Adrenal gland (tissue), 9 donors: ENCODE measurements at regions not wholly inside any gene's neighbourhood (a gene's known extent, or its start where the extent isn't known, plus 50 kb on each side); places are given as distances from the start of the nearest gene placed in this dataset.

Experiments
- DNase-seq, 7 donors: peaks; one replicate each; pipeline ENCODE4 v3.0.0-alpha.2; 2019 to 2020
- H3K27ac ChIP-seq, 5 donors: fragments of 200-600 bp; sonication (generic) in 4 of 5; 1 replicate in 3 of 5; 2 replicates in 2 of 5; pipeline versions ENCODE4 v1.5.1 to v1.8.0; 2016 to 2020; ENCODE audit warnings: mild to moderate bottlenecking in 1 of 5
- H3K27me3 ChIP-seq: fragments of 200-600 bp; 2 replicates; pipeline ENCODE4 v1.8.0; 2021
- H3K36me3 ChIP-seq, 2 donors: fragments of 200-600 bp; replicated peaks in 1 of 2; 1 replicate in 1 of 2; 2 replicates in 1 of 2; pipeline versions ENCODE4 v1.5.1 to v1.8.0; 2018 to 2022
- H3K4me1 ChIP-seq, 2 donors: fragments of 200-600 bp; replicated peaks in 1 of 2; 1 replicate in 1 of 2; 2 replicates in 1 of 2; pipeline versions ENCODE4 v1.5.1 to v1.8.0; 2018 to 2021
- H3K4me3 ChIP-seq, 4 donors: fragments of 200-600 bp; sonication (generic) in 3 of 4; one replicate each; pipeline ENCODE4 v1.5.1; 2016 to 2018
- H3K9me3 ChIP-seq, 3 donors: fragments of 200-600 bp; sonication (generic) in 1 of 3; replicated peaks in 1 of 3; 1 replicate in 2 of 3; 2 replicates in 1 of 3; pipeline versions ENCODE4 v1.5.1 to v1.8.0; 2016 to 2021
- CTCF ChIP-seq, 6 experiments: fragments of 450-650 bp in 4 of 6; fragments of 200-600 bp in 2 of 6; sonication (generic) in 1 of 6; IDR thresholded peaks; 1 replicate in 5 of 6; 2 replicates in 1 of 6; pipeline versions ENCODE4 v1.5.1 to v1.8.0; 2016 to 2021; ENCODE audit warnings: antibody characterized with exemption in 6 of 6, mild to moderate bottlenecking in 2 of 6, moderate library complexity in 1 of 6
- POLR2A ChIP-seq, 2 donors: fragments of 450-650 bp; IDR thresholded peaks; one replicate each; pipeline ENCODE4 v1.6.1; 2017; ENCODE audit warnings: antibody characterized with exemption in 2 of 2, mild to moderate bottlenecking in 2 of 2, moderate library complexity in 1 of 2
- WGBS, 4 donors: extraction: QIAGEN DNeasy Blood & Tissue Kit in 2 of 4; methylation state at CpG; one replicate each; pipeline versions ENCODE4 v1.1.5 to v1.1.7; 2013 to 2017; 5-methylcytosine and 5-hydroxymethylcytosine counted together
- intact Hi-C, 2 donors: fragments of 100-400 bp; cut with DNase I; formaldehyde crosslinking; loops; one replicate each; pipeline versions ENCODE4 v1.14.1 to v1.15.0; 2022 to 2023
- donor health status: healthy with polysubstance abuse.
- donor health status: Bipolar disorder and iron deficiency.
- donor health status: DM: yes; HTN: yes; CAD: no.
- donor health status: DM: no; HTN: no; CAD: no.
- donor health status: DM: no; HTN: no; CAD: no.

GRCh38 chr2:238706673-238707072 is 141.2 kb upstream of the TWIST2 start:
- Histone ChIP-seq H3K27me3 (no peaks in the 10 kb centered on the region), H3K4me3 (no peak overlapping the region), H3K36me3 (no peaks in the 10 kb centered on the region), H3K4me1 (no peaks in the 10 kb centered on the region), H3K9me3 (no peaks in the 10 kb centered on the region), H3K27ac (no peak overlapping the region)
- 87 to 100% (median 94%) methylated on average over 1 of the region's 1 CpG for WGBS, 4 donors
- intact Hi-C loops, result no loop called here
- TF ChIP-seq CTCF (IDR thresholded peaks at IDR 0.05) (peak in 2 of 6 experiments; percentile 15 to 27), POLR2A (IDR thresholded peaks at IDR 0.05) (no peak)
- no peak for DNase-seq

- Histone ChIP-seq H3K36me3 (no peaks in the 10 kb centered on the region), H3K9me3 (no peaks in the 10 kb centered on the region), H3K4me1 (no peaks in the 10 kb centered on the region), H3K27me3 (no peaks in the 10 kb centered on the region), H3K4me3 (no peak overlapping the region), H3K27ac (peak overlapping the region in 1 of 5 donors; percentile 51)
- WGBS, 4 donors, result 70 to 74% (median 72%) methylated on average over 6 of the region's 6 CpGs
- TF ChIP-seq POLR2A (IDR thresholded peaks at IDR 0.05), result no peak
- no peak for TF ChIP-seq CTCF (IDR thresholded peaks at IDR 0.05)
- intact Hi-C loops, result no loop called here
- DNase-seq, result peak in 3 of 7 donors; percentile 2 to 31 (median 5)
These were observed 138.4 kb upstream of the TWIST2 start for GRCh38 chr2:238709325-238710025.

- Histone ChIP-seq H3K27me3 (no peaks in the 10 kb centered on the region), H3K4me3 (no peak overlapping the region), H3K4me1 (no peaks in the 10 kb centered on the region), H3K36me3 (no peaks in the 10 kb centered on the region), H3K9me3 (no peaks in the 10 kb centered on the region), H3K27ac (peak overlapping the region in 1 of 5 donors; percentile 51)
- intact Hi-C loops, result no loop called here
- TF ChIP-seq CTCF (IDR thresholded peaks at IDR 0.05) (no peak), POLR2A (IDR thresholded peaks at IDR 0.05) (no peak)
- WGBS, 4 donors, result 33 to 37% (median 35%) methylated on average over 1 of the region's 1 CpG
- no peak for DNase-seq
These were observed 137.7 kb upstream of the TWIST2 start for GRCh38 chr2:238710032-238710735.

- Histone ChIP-seq H3K9me3 (no peaks in the 10 kb centered on the region), H3K4me1 (no peaks in the 10 kb centered on the region), H3K27ac (no peak overlapping the region), H3K27me3 (no peaks in the 10 kb centered on the region), H3K36me3 (no peaks in the 10 kb centered on the region), H3K4me3 (no peak overlapping the region)
- intact Hi-C loops, result no loop called here
- TF ChIP-seq CTCF (IDR thresholded peaks at IDR 0.05) (no peak), POLR2A (IDR thresholded peaks at IDR 0.05) (no peak)
- DNase-seq, result peak in 1 of 7 donors; percentile 41
- 87 to 96% (median 89%) methylated on average over 4 of the region's 4 CpGs for WGBS, 4 donors
These were observed 137.1 kb upstream of the TWIST2 start for GRCh38 chr2:238710787-238711186.
